ENCODE measurements at regions not wholly inside any gene's neighbourhood (a gene's known extent, or its start where the extent isn't known, plus 50 kb on each side); places are given as distances from the start of the nearest gene placed in this dataset.
"Not testable (repeated sequence)": the region's sequence is repeated elsewhere in the genome, so short reads cannot be mapped to it uniquely, and the experiment has no call there.

- TF ChIP-seq, protein P1, sequence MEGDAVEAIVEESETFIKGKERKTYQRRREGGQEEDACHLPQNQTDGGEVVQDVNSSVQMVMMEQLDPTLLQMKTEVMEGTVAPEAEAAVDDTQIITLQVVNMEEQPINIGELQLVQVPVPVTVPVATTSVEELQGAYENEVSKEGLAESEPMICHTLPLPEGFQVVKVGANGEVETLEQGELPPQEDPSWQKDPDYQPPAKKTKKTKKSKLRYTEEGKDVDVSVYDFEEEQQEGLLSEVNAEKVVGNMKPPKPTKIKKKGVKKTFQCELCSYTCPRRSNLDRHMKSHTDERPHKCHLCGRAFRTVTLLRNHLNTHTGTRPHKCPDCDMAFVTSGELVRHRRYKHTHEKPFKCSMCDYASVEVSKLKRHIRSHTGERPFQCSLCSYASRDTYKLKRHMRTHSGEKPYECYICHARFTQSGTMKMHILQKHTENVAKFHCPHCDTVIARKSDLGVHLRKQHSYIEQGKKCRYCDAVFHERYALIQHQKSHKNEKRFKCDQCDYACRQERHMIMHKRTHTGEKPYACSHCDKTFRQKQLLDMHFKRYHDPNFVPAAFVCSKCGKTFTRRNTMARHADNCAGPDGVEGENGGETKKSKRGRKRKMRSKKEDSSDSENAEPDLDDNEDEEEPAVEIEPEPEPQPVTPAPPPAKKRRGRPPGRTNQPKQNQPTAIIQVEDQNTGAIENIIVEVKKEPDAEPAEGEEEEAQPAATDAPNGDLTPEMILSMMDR (IDR thresholded peaks at IDR 0.05): not testable (repeated sequence)
- TF ChIP-seq EZH2 (IDR thresholded peaks at IDR 0.05; ENCODE audit: borderline replicate concordance, insufficient read depth, low read depth, low read length, poor library complexity, severe bottlenecking): not testable (repeated sequence)
Measured at GRCh38 chr11:49434308-49434707, 225.9 kb upstream of the FOLH1 start.
